Transverse colon (tissue), 4 donors: ENCODE measurements at regions not wholly inside any gene's neighbourhood (a gene's known extent, or its start where the extent isn't known, plus 50 kb on each side); places are given as distances from the start of the nearest gene placed in this dataset.
A peak's percentile ranks its signal among the peaks of the same experiment; 100 is the strongest.

Experiments
- DNase-seq: peaks from one replicate; pipeline ENCODE4 v3.0.0-alpha.2; 2019
- H3K27ac ChIP-seq, 4 donors: fragments of 200-600 bp; sonication (generic); 2 replicates each; pipeline ENCODE4 v1.5.1; 2016 to 2018; ENCODE audit warnings: inconsistent platforms in 4 of 4
- H3K27me3 ChIP-seq: fragments of 200-600 bp; sonication (generic); 2 replicates; pipeline ENCODE4 v1.5.1; 2017; ENCODE audit warnings: inconsistent platforms
- H3K36me3 ChIP-seq, 4 donors: fragments of 200-600 bp; sonication (generic); 2 replicates each; pipeline ENCODE4 v1.5.1; 2017 to 2019; ENCODE audit warnings: inconsistent platforms in 4 of 4
- H3K4me1 ChIP-seq, 4 donors: fragments of 200-600 bp; sonication (generic); 2 replicates each; pipeline ENCODE4 v1.5.1; 2017 to 2020; ENCODE audit warnings: inconsistent platforms in 4 of 4
- H3K4me3 ChIP-seq, 4 donors: fragments of 200-600 bp; sonication (generic); 1 replicate in 1 of 4; 2 replicates in 3 of 4; pipeline versions ENCODE4 v1.5.1 to v1.6.1; 2017 to 2019; ENCODE audit warnings: inconsistent platforms in 4 of 4
- H3K9me3 ChIP-seq, 2 donors: fragments of 200-600 bp; sonication (generic); 2 replicates each; pipeline ENCODE4 v1.5.1; 2017 to 2019; ENCODE audit warnings: inconsistent platforms in 2 of 2
- EP300 ChIP-seq: sonication (generic); formaldehyde crosslinking; IDR thresholded peaks from one replicate; pipeline ENCODE4 v1.6.1; 2017; ENCODE audit warnings: antibody characterized with exemption, low read depth
- POLR2A ChIP-seq: fragments of 450-650 bp; IDR thresholded peaks from one replicate; pipeline ENCODE4 v1.6.1; 2016; ENCODE audit warnings: antibody characterized with exemption, mild to moderate bottlenecking, moderate library complexity
- POLR2AphosphoS5 ChIP-seq, 3 donors: sonication (generic); formaldehyde crosslinking; IDR thresholded peaks; one replicate each; pipeline ENCODE4 v1.6.1; 2016; ENCODE audit warnings: antibody characterized with exemption in 3 of 3
- WGBS, 2 donors: methylation state at CpG; one replicate each; pipeline ENCODE4 v1.1.5; 2018; ENCODE audit warnings: low coverage in 1 of 2; 5-methylcytosine and 5-hydroxymethylcytosine counted together
- in situ Hi-C, 4 donors: fragments of 200-750 bp; cut with MboI; loops; one replicate each; pipeline versions ENCODE4 v1.15.0 to v1.15.1; 2017; ENCODE audit warnings: low sequenced_read_pairs in 3 of 4, low pct_ligation_motif_present in 1 of 4, low pct_unique_long_range_greater_than_20kb in 1 of 4
- intact Hi-C: fragments of 100-400 bp; cut with DNase I; formaldehyde crosslinking; loops from one replicate; pipeline ENCODE4 v1.15.1; 2023; ENCODE audit warnings: low total_unique reads
- TF ChIP-seq, protein P1 (sequence below), 5 experiments: fragments of 200-600 bp in 3 of 5; fragments of 450-650 bp in 2 of 5; sonication (generic) in 3 of 5; IDR thresholded peaks; 1 replicate in 2 of 5; 2 replicates in 3 of 5; pipeline ENCODE4 v1.5.1; 2016 to 2017; ENCODE audit warnings: antibody characterized with exemption in 5 of 5, inconsistent platforms in 3 of 5, mild to moderate bottlenecking in 2 of 5, moderate library complexity in 1 of 5

DNA sequence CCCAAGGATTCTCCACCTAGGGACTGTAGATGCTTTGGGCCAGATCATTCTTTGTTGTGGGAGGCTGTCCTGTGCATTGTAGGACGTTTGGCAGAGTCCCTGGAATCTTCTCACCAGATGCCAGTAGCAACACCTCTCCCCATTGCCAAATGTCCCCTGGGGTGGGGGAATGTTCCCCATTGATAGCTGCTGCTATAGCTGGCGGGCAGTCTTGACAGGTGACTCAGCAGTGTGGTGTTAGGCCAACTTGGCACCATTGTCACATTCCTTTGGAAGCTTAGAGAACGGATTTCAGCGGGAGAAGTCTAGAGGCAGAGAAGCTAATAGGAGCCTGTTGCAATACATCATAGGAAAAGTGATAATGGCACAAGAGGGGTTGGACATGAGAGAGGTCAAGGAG is 495.7 kb upstream of the SMIM21 start:
- no peaks in the 10 kb centered on the region for H3K36me3 ChIP-seq
- no peaks in the 10 kb centered on the region for H3K4me1 ChIP-seq
- WGBS, 2 donors: 52% methylated on average over 4 of the region's 4 CpGs; no CpG with 5 or more reads in 1 of the 2 donors
- peak; percentile 26 for DNase-seq
- TF ChIP-seq, protein P1, sequence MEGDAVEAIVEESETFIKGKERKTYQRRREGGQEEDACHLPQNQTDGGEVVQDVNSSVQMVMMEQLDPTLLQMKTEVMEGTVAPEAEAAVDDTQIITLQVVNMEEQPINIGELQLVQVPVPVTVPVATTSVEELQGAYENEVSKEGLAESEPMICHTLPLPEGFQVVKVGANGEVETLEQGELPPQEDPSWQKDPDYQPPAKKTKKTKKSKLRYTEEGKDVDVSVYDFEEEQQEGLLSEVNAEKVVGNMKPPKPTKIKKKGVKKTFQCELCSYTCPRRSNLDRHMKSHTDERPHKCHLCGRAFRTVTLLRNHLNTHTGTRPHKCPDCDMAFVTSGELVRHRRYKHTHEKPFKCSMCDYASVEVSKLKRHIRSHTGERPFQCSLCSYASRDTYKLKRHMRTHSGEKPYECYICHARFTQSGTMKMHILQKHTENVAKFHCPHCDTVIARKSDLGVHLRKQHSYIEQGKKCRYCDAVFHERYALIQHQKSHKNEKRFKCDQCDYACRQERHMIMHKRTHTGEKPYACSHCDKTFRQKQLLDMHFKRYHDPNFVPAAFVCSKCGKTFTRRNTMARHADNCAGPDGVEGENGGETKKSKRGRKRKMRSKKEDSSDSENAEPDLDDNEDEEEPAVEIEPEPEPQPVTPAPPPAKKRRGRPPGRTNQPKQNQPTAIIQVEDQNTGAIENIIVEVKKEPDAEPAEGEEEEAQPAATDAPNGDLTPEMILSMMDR (IDR thresholded peaks at IDR 0.05): no peak
- TF ChIP-seq POLR2AphosphoS5 (IDR thresholded peaks at IDR 0.05) (peak; percentile 41 to 69 (median 67)), EP300 (no peak)
- no peak overlapping the region for H3K4me3 ChIP-seq
- in situ Hi-C loops: no loop called here
- H3K27ac ChIP-seq: peak overlapping the region in 3 of 4 donors; percentile 22 to 43 (median 33)
- intact Hi-C loops: no loop called here
- H3K27me3 ChIP-seq: no peaks in the 10 kb centered on the region
- no peaks in the 10 kb centered on the region for H3K9me3 ChIP-seq

DNA sequence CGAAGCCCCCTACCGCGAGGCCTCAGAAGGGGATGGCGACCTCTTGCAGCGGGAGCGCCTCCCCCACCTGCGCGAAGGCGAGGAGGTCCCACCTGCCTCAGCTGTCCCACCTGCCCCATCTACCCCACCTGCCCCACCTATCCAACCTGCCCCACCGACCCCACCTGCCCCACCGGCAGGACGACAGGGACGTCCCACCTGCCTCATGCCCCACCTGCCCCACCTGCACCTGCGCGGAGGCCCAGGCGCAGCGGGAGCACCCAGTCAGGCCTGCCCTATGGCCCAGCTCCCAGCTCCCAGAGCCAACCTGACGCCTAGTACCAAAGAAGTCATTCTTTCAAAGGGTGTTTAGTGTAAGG is 489.1 kb upstream of the SMIM21 start:
- H3K27me3 ChIP-seq: peaks cover 15% of the 10 kb centered on the region
- H3K4me1 ChIP-seq: peaks cover 0 to 4% (median 0%) of the 10 kb centered on the region in 4 donors
- no peak overlapping the region for H3K27ac ChIP-seq
- intact Hi-C loops (no loop called here), in situ Hi-C loops (no loop called here)
- peak overlapping the region; percentile 20 to 49 (median 28) for H3K4me3 ChIP-seq
- TF ChIP-seq POLR2AphosphoS5 (IDR thresholded peaks at IDR 0.05): no peak
- no peaks in the 10 kb centered on the region for H3K36me3 ChIP-seq
- H3K9me3 ChIP-seq: no peaks in the 10 kb centered on the region
- WGBS, 2 donors: 34% methylated on average over 17 of the region's 18 CpGs; no CpG with 5 or more reads in 1 of the 2 donors
- DNase-seq: no peak

DNA sequence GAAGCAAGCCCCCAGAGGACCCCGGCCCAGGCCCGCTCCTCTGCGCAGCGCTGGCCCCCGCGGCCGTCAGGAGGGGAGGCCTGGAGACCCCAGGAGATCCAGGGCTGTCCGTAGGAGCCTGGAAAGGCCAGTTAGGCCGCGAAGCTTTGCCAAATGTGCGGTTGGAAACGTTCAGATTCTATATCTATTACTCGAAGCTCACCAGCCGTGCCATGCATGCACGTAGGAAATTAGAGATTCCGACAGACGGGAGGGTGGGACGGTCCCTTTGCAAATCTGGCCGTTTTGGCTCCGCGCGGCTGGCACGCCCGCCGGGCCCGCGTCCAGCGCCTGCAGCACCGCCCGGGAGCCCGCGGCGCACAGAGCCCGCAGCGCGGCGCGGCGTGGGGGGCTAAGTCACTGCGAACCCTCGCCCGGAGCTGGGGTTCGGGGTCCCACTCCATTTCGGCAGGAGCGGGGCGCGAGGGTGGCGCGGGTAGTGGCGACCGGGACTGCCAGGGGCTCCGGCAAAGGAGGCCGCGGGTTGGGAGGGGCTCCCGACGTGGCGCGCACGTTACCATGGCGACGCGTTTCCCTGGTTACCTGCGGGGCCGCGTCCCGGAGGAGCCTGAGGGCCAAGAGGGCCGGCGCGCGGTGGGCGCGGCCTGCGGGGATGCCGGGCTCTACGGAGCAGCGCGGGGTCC is 488.6 kb upstream of the SMIM21 start:
- Histone ChIP-seq H3K27me3 (peaks cover 15% of the 10 kb centered on the region), H3K4me3 (peak overlapping the region; percentile 20 to 49 (median 28)), H3K27ac (peak overlapping the region in 1 of 4 donors; percentile 25), H3K4me1 (peaks cover 0 to 4% (median 0%) of the 10 kb centered on the region in 4 donors), H3K9me3 (no peaks in the 10 kb centered on the region), H3K36me3 (no peaks in the 10 kb centered on the region)
- in situ Hi-C loops (no loop called here), intact Hi-C loops (no loop called here)
- 21% methylated on average over 45 of the region's 77 CpGs; no CpG with 5 or more reads in 1 of the 2 donors for WGBS, 2 donors
- DNase-seq: no peak
- TF ChIP-seq POLR2A (no peak), POLR2AphosphoS5 (IDR thresholded peaks at IDR 0.05) (no peak), EP300 (no peak)
- TF ChIP-seq, protein P1 (IDR thresholded peaks at IDR 0.05): no peak

DNA sequence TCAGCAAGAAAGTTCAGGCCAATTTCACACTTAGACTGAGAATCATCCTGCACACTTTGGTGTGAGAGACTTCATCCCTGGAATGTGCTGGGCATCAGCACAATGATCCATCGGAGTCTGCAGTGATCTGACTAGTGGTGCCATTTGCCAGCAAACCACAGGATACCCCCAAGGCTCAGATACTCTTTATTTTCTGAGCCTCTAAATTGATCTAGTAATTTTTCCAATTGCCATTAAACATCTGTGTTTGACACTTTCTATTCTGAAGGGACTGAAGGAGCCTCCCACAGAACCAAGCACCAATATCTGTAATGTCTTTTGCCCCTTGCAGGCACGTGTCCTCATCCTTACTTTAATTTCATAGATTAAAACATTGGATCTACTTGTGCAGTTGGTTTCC is 485.3 kb upstream of the SMIM21 start:
- TF ChIP-seq, protein P1 (IDR thresholded peaks at IDR 0.05): no peak
- TF ChIP-seq POLR2AphosphoS5 (IDR thresholded peaks at IDR 0.05): no peak
- no peak for TF ChIP-seq POLR2A
- no peak for TF ChIP-seq EP300
- Histone ChIP-seq H3K36me3 (no peaks in the 10 kb centered on the region), H3K27me3 (peaks cover 15% of the 10 kb centered on the region), H3K27ac (no peak overlapping the region), H3K9me3 (no peaks in the 10 kb centered on the region), H3K4me1 (peaks cover 0 to 4% (median 0%) of the 10 kb centered on the region in 4 donors), H3K4me3 (no peak overlapping the region)
- DNase-seq: no peak
- in situ Hi-C loops (no loop called here), intact Hi-C loops (no loop called here)
- WGBS, 2 donors: 37 to 67% methylated on average over 1 to 2 of the region's 2 CpGs

DNA sequence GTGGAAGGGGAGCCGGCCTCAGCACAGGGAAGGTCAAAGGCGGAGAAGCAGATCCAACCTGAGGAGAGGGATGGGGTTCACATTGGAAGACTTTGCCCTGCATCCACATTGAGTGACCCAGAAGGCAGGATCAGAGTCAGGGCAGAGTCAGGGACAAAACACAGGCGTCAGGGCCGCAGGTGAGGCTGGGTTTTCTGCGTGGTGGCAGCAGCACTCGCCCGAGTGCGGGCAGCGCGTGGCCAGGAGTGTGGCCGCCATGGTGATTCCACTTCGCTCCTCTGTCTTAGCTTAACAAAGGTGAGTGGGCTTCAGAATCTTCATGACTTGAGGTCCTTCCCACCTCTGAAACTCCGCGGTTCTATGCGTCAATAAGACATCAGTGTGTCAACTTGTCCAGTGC is 476.9 kb upstream of the SMIM21 start:
- Histone ChIP-seq H3K27me3 (no peaks in the 10 kb centered on the region), H3K4me3 (no peak overlapping the region), H3K36me3 (no peaks in the 10 kb centered on the region), H3K27ac (no peak overlapping the region), H3K4me1 (no peaks in the 10 kb centered on the region), H3K9me3 (no peaks in the 10 kb centered on the region)
- in situ Hi-C loops (no loop called here), intact Hi-C loops (no loop called here)
- WGBS, 2 donors: 99% methylated on average over 15 of the region's 15 CpGs; no CpG with 5 or more reads in 1 of the 2 donors
- DNase-seq: no peak
- no peak for TF ChIP-seq POLR2A
- TF ChIP-seq, protein P1 (IDR thresholded peaks at IDR 0.05): no peak
- no peak for TF ChIP-seq POLR2AphosphoS5 (IDR thresholded peaks at IDR 0.05)
- no peak for TF ChIP-seq EP300
